C4-2B (cell line): ENCODE measurements at regions not wholly inside any gene's neighbourhood (a gene's known extent, or its start where the extent isn't known, plus 50 kb on each side); places are given as distances from the start of the nearest gene placed in this dataset.
"Not testable (repeated sequence)": the region's sequence is repeated elsewhere in the genome, so short reads cannot be mapped to it uniquely, and the experiment has no call there.

Source experiments
- H3K27ac ChIP-seq: fragments of 450-650 bp; 2 replicates; pipeline ENCODE4 v1.5.1; 2017
- ZFX ChIP-seq: fragments of 450-650 bp; IDR thresholded peaks from 2 replicates; pipeline ENCODE4 v1.6.1; 2017
- TF ChIP-seq, protein P1 (sequence below): fragments of 450-650 bp; conservative IDR thresholded peaks from 2 replicates; pipeline ENCODE4 v1.5.1; 2017; ENCODE audit warnings: mild to moderate bottlenecking

DNA sequence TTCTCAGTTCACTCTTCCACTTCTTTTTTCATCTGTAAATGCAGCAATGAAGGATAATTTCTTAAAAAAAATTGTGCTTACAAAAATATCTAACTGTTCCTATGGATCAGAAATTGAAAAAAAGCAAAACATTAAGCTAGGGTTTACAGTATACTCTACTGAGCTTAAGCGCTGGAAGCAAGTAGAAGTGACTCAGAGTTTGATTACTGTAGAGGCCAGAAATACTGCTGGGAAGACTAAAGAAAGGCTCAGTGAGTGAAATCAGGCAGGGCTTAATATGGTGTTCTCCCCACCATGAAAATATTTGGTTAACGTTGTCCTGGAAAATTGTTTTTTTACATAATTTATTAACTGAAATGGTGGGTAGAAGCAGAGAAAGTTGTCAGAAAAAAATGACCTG lies 1061.8 kb upstream of the GRIA3 start:
- TF ChIP-seq ZFX: no peak
- TF ChIP-seq, protein P1, sequence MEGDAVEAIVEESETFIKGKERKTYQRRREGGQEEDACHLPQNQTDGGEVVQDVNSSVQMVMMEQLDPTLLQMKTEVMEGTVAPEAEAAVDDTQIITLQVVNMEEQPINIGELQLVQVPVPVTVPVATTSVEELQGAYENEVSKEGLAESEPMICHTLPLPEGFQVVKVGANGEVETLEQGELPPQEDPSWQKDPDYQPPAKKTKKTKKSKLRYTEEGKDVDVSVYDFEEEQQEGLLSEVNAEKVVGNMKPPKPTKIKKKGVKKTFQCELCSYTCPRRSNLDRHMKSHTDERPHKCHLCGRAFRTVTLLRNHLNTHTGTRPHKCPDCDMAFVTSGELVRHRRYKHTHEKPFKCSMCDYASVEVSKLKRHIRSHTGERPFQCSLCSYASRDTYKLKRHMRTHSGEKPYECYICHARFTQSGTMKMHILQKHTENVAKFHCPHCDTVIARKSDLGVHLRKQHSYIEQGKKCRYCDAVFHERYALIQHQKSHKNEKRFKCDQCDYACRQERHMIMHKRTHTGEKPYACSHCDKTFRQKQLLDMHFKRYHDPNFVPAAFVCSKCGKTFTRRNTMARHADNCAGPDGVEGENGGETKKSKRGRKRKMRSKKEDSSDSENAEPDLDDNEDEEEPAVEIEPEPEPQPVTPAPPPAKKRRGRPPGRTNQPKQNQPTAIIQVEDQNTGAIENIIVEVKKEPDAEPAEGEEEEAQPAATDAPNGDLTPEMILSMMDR: no peak
- H3K27ac ChIP-seq: no peak overlapping the region

DNA sequence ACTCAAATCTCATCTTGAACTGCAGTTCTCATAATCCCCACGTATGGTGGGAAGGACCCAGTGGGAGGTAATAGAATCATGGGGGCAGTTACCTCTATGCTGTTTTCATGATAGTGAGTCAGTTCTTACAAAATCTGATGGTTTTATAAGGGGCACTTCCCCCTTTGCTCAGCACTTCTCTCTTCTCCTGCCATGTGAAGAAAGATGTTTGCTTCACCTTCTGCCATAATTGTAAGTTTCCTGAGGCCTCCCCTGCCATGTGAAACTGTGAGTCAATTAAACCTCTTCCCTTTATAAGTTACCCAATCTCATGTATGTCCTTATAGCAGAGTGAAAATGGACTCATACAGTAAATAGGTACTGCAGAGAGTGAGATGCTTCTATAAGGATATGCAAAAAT lies 1050.6 kb upstream of the GRIA3 start:
- TF ChIP-seq, protein P1: no peak
- TF ChIP-seq ZFX: no peak
- no peak overlapping the region for H3K27ac ChIP-seq

DNA sequence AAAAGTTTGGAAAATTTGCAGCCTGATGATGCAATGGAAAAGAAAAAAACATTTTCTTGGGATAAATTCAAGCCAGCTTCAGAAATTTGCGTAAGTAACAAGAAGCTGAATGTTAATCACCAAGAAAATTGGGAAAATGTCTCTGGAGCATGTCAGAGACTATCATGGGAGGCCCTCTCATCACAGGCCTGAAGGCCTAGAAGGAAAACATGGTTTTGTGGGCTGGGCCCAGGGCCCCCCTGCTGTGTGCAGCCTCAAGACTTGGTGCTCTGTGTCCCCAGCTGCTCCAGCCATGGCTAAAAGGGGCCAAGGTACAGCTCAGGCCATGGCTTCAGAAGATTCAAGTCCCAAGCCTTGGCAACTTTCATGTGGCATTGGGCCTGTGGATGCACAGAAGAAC lies 1049.8 kb upstream of the GRIA3 start:
- TF ChIP-seq, protein P1: no peak
- no peak for TF ChIP-seq ZFX
- no peak overlapping the region for H3K27ac ChIP-seq

DNA sequence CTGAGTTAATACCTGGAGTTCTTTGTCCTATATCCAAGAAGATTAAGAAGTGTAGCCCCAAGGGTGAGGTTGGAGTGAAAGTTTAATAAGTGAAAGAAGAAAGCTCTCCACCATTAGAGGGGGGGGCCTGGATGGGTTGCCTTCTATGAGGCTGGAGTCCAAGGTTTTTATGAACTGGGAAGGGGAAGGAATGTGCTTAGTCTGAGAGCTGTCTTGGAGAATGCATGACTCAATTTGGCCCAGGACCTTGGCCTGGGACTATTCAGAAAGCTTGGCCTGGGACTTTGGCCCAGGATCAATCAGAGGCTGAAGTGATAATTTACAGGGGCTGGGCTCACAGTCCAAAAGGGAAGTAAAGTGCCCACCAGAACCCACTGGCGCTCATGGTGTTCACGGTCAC lies 1049.0 kb upstream of the GRIA3 start:
- no peak for TF ChIP-seq ZFX
- TF ChIP-seq, protein P1: no peak
- no peak overlapping the region for H3K27ac ChIP-seq

DNA sequence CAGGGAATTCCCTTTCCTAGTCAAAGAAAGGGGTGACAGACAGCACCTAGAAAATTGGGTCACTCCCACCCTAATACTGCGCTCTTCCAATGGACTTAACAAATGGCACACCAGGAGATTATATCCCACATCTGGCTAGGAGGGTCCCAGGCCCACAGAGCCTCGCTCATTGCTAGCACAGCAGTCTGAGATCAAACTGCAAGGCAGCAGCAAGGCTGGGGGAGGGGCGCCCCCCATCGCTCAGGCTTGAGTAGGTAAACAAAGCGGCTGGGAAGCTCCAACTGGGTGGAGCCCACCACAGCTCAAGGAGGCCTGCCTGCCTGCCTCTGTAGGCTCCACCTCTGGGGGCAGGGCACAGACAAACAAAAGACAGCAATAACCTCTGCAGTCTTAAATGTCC lies 1043.9 kb upstream of the GRIA3 start:
- not testable (repeated sequence) for H3K27ac ChIP-seq

DNA sequence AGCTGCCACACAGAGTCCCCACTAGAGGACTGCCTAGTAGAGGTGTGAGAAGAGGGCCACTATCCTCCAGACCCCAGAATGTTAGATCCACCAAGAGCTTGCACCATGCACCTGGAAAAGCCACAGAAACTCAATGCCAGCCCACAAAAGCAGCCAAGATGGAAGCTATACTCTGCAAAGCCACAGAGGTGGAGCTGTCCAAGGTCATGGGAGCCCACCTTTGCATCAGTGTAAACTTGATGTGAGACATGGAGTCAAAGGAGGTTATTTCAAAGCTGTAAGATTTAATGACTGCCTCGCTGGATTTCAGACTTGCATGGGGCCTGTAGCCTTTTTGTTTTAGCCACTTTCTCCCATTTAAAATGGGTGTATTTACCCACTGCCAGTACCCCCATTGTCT lies 1030.1 kb upstream of the GRIA3 start:
- no peak overlapping the region for H3K27ac ChIP-seq
- no peak for TF ChIP-seq ZFX
- TF ChIP-seq, protein P1: no peak

DNA sequence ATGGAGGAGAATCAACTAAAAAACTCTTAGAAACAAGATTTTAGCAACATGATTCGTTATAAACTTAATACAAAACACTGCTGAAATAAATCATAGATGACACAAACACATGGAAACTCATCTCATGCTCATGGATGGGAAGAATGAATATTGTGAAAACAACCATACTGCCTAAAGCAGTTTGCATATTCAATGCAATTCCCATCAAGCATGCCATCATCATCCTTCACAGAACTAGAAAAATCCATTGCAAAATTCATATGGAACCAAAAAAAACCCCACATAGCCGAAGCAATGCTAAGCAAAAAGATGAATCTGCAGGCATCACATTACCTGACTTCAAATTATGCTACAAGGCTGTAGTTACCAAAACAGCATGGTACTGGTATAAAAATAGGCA lies 1015.8 kb upstream of the GRIA3 start:
- no peak for TF ChIP-seq ZFX
- TF ChIP-seq, protein P1: no peak
- H3K27ac ChIP-seq: no peak overlapping the region

DNA sequence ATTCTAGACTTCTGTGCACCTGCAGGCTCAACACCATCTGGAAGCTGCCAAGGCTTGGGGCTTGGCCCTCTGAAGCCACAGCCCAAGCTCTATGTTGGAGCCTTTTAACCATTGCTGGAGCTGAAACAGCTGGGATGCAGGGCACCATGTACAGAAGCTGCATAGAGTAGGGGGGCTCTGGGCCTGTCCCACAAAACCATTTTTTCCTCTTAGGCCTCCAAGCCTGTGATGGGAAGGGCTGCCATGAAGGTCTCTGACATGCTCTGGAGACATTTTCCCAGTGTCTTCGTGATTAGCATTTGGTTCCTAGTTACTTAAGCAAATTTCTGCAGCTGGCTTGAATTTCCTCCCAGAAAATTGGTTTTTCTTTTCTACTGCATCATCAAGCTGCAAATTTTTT lies 999.3 kb upstream of the GRIA3 start:
- TF ChIP-seq, protein P1: no peak
- no peak for TF ChIP-seq ZFX
- H3K27ac ChIP-seq: no peak overlapping the region
